PC-3 (cell line): ENCODE measurements at regions not wholly inside any gene's neighbourhood (a gene's known extent, or its start where the extent isn't known, plus 50 kb on each side); places are given as distances from the start of the nearest gene placed in this dataset.

Source experiments
- ATAC-seq: fragments of 200-7000 bp; cut with Tn5 transposase; 2 replicates; pipeline ENCODE4 v1.9.1; 2020; ENCODE audit warnings: mild to moderate bottlenecking, moderate library complexity
- BruUV-seq: library from RNA; stranded (reverse); fragments of 400-500 nt; replicated peaks from 2 replicates; lab custom pipeline; 2021; lab: Mats Ljungman, UMichigan
- CTCF ChIA-PET: fragments of 300-600 bp; sonication (Branson Sonifier 250); formaldehyde crosslinking; loops from one replicate; lab custom pipeline; 2022; ENCODE audit warnings: antibody characterized with exemption; lab: Charles Lee
- POLR2A ChIA-PET: fragments of 300-600 bp; sonication (Branson Sonifier 250); formaldehyde crosslinking; loops from one replicate; lab custom pipeline; 2022; ENCODE audit warnings: antibody characterized with exemption; ENCODE audit not compliant: unreplicated experiment; lab: Charles Lee
- DNase-seq: peaks from one replicate; pipeline ENCODE4 v3.0.0-alpha.2; 2015
- H2AFZ ChIP-seq: fragments of 300-600 bp; sonication (generic); 2 replicates; pipeline ENCODE4 v1.6.0; 2016; ENCODE audit warnings: antibody characterized with exemption, low read length
- H3F3A ChIP-seq: fragments of 300-600 bp; sonication (generic); one replicate; pipeline ENCODE4 v1.6.0; 2017; ENCODE audit warnings: antibody characterized with exemption, low read length, control low read depth, mild to moderate bottlenecking; ENCODE audit not compliant: unreplicated experiment
- H3K27ac ChIP-seq: fragments of 300-600 bp; sonication (generic); 2 replicates; pipeline ENCODE4 v1.5.1; 2016; ENCODE audit warnings: mild to moderate bottlenecking, low read length
- H3K27me3 ChIP-seq: fragments of 300-600 bp; sonication (generic); 2 replicates; pipeline ENCODE4 v1.6.1; 2016; ENCODE audit warnings: low read length, mixed read lengths
- H3K36me3 ChIP-seq: fragments of 300-600 bp; sonication (generic); 2 replicates; pipeline ENCODE4 v1.6.1; 2016; ENCODE audit warnings: low read depth, mixed run types, low read length, mixed read lengths
- H3K4me1 ChIP-seq: fragments of 300-600 bp; sonication (generic); 2 replicates; pipeline ENCODE4 v1.5.1; 2016; ENCODE audit warnings: low read length; ENCODE audit not compliant: insufficient read depth
- H3K4me2 ChIP-seq: fragments of 300-600 bp; sonication (generic); 2 replicates; pipeline ENCODE4 v1.6.0; 2016; ENCODE audit warnings: low read length
- H3K4me3 ChIP-seq: fragments of 300-600 bp; sonication (generic); 2 replicates; pipeline ENCODE4 v1.5.1; 2016; ENCODE audit warnings: mild to moderate bottlenecking, low read length, mixed read lengths
- H3K79me2 ChIP-seq: fragments of 300-600 bp; sonication (generic); 2 replicates; pipeline ENCODE4 v1.6.1; 2017; ENCODE audit warnings: low read length, mixed read lengths
- H3K9ac ChIP-seq: fragments of 300-600 bp; sonication (generic); 2 replicates; pipeline ENCODE4 v1.6.0; 2016; ENCODE audit warnings: mild to moderate bottlenecking, low read length
- H3K9me2 ChIP-seq: fragments of 300-600 bp; sonication (generic); replicated peaks from 2 replicates; pipeline ENCODE4 v1.6.1; 2016; ENCODE audit warnings: mixed run types, low read length, mixed read lengths
- H3K9me3 ChIP-seq: fragments of 300-600 bp; sonication (generic); 2 replicates; pipeline ENCODE4 v1.6.1; 2016; ENCODE audit warnings: low read length, mixed read lengths
- H4K20me1 ChIP-seq: fragments of 300-600 bp; sonication (generic); 2 replicates; pipeline ENCODE4 v1.6.1; 2016; ENCODE audit warnings: low read length, mixed read lengths
- EZH2 ChIP-seq: fragments of 300-600 bp; sonication (generic); IDR thresholded peaks from one replicate; pipeline ENCODE4 v1.6.1; 2017; ENCODE audit warnings: antibody characterized with exemption, mild to moderate bottlenecking, low read length; ENCODE audit not compliant: unreplicated experiment
- EZH2phosphoT487 ChIP-seq: fragments of 300-600 bp; sonication (generic); IDR thresholded peaks from 2 replicates; pipeline ENCODE4 v1.6.1; 2018; ENCODE audit warnings: mild to moderate bottlenecking, antibody characterized with exemption, low read length, borderline replicate concordance
- intact Hi-C: fragments of 100-400 bp; cut with micrococcal nuclease; formaldehyde crosslinking; loops from 2 replicates; pipeline ENCODE4 v1.9.0; 2023
- TF ChIP-seq, protein P1 (sequence below): fragments of 300-600 bp; sonication (generic); conservative IDR thresholded peaks from 2 replicates; pipeline ENCODE4 v1.5.1; 2017; ENCODE audit warnings: antibody characterized with exemption, low read depth, mild to moderate bottlenecking, low read length

DNA sequence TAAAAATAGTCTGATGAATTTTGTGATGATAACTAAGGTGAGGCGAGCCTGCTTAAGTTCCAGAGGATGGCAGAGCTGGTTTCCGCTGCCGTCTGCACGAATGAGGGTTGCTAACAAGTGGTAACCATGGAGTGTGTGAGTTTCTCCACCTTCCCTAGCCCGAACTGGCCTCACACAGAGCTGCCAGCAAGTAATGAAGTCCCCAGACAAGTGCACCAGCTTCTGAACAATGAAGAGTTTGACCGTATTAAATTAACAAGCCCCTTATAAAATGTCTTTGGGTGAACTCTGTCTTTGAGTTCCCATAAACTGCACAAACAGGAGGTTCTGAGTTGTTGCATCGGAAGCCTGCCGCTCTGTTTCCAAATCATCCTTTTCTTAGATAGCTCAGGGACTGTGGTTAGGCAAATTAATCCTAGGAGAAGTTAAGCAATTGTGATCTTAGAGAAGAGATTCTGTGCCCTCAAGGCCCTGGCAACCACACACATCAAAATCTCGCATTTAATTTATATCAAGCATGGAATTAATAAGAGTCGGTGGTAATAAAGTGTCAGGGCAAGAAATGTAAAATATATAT, 274.1 kb upstream of the DAAM1 start:
- BruUV-seq: no TSS peak
- Histone ChIP-seq H3K27me3 (no peaks in the 10 kb centered on the region), H3K79me2 (no peaks in the 10 kb centered on the region), H3K36me3 (no peaks in the 10 kb centered on the region), H3F3A (no peaks in the 10 kb centered on the region), H3K9me3 (no peaks in the 10 kb centered on the region), H4K20me1 (no peaks in the 10 kb centered on the region), H3K9me2 (0 out of 2 replicates have a peak, but pooled peaks cover 5% of the 10 kb centered on the region), H3K27ac (no peak overlapping the region), H3K4me3 (no peak overlapping the region), H3K4me1 (peaks cover 29% of the 10 kb centered on the region), H2AFZ (no peak overlapping the region), H3K4me2 (no peak overlapping the region), H3K9ac (no peak overlapping the region)
- POLR2A ChIA-PET: no interaction called here
- ATAC-seq: no peak
- intact Hi-C loops: loop anchor here (10.0 kb wide), 1 partner anchor 180 kb away; no protein-coding TSS in a partner anchor
- no peak for DNase-seq
- CTCF ChIA-PET: no interaction called here
- TF ChIP-seq EZH2phosphoT487: no peak
- TF ChIP-seq, protein P1, sequence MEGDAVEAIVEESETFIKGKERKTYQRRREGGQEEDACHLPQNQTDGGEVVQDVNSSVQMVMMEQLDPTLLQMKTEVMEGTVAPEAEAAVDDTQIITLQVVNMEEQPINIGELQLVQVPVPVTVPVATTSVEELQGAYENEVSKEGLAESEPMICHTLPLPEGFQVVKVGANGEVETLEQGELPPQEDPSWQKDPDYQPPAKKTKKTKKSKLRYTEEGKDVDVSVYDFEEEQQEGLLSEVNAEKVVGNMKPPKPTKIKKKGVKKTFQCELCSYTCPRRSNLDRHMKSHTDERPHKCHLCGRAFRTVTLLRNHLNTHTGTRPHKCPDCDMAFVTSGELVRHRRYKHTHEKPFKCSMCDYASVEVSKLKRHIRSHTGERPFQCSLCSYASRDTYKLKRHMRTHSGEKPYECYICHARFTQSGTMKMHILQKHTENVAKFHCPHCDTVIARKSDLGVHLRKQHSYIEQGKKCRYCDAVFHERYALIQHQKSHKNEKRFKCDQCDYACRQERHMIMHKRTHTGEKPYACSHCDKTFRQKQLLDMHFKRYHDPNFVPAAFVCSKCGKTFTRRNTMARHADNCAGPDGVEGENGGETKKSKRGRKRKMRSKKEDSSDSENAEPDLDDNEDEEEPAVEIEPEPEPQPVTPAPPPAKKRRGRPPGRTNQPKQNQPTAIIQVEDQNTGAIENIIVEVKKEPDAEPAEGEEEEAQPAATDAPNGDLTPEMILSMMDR: no peak
- no peak for TF ChIP-seq EZH2

DNA sequence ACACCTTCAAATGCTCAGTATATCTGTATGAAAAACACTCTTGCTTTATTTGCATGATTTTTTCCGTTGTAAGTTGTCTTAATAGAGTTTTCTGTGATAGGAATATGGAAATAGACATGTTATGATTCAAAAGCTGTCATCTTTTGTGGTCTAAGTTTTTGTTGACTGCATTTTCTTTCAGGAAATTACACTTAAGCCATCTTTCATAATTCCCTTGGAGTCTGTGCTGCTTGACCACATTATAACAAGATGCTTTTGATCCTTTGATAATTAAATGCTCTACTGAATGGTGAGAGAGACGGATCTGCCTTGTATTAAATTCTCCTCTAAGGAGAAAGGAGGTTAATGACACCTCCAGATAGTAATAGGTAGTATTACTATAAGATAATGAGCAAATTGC, 272.8 kb upstream of the DAAM1 start:
- ATAC-seq: no peak
- H3K79me2 ChIP-seq: no peaks in the 10 kb centered on the region
- H3K36me3 ChIP-seq: no peaks in the 10 kb centered on the region
- H3K27ac ChIP-seq: no peak overlapping the region
- no peaks in the 10 kb centered on the region for H3F3A ChIP-seq
- H3K4me1 ChIP-seq: peaks cover 29% of the 10 kb centered on the region
- H3K9me3 ChIP-seq: no peaks in the 10 kb centered on the region
- ChIA-PET POLR2A (no interaction called here), CTCF (no interaction called here)
- no TSS peak for BruUV-seq
- TF ChIP-seq EZH2phosphoT487 (no peak), EZH2 (no peak)
- TF ChIP-seq, protein P1: no peak
- H2AFZ ChIP-seq: no peak overlapping the region
- intact Hi-C loops: loop anchor here (10.0 kb wide), 1 partner anchor 181 kb away; no protein-coding TSS in a partner anchor
- no peak for DNase-seq
- no peaks in the 10 kb centered on the region for H4K20me1 ChIP-seq
- no peak overlapping the region for H3K4me2 ChIP-seq
- no peak overlapping the region for H3K9ac ChIP-seq
- H3K9me2 ChIP-seq: 0 out of 2 replicates have a peak, but pooled peaks cover 5% of the 10 kb centered on the region
- peaks cover 5% of the 10 kb centered on the region; the same call in 1 of the 2 replicates for H3K27me3 ChIP-seq
- H3K4me3 ChIP-seq: no peak overlapping the region

DNA sequence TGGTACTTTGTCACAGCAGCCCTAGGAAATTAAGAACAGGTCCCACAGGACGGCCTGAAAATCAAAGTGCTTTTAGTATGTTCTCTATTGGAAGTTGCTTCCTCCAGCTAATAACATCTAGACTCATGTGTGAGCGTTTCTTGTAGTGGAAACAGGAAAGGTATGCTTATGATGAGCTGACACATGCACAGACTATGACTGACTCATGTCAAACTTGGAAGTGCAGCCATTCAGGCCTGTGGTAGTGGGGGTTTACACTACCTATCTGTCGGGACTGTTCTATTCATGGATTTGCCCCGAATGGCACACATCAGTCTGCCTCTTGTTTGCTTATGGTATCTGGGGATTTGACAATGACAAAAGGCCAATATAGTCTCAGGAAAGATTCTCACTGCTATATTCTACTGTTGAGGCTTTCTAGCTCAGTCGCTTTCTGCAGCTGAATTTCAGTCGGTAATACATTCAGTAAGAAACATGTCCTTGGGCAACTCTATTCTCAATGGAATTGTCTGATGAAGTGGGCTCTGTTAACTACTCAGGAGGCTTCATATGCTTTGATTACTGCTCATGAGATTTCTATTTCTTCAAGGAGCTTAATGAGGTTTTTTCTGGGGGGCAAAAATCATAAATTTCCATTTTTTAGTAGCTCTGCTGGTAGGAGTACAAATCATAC, 270.3 kb upstream of the DAAM1 start:
- intact Hi-C loops: loop anchor here (10.0 kb wide), 1 partner anchor 183 kb away; no protein-coding TSS in a partner anchor
- Histone ChIP-seq H3K9ac (no peak overlapping the region), H3K4me3 (no peak overlapping the region), H3K36me3 (no peaks in the 10 kb centered on the region), H4K20me1 (no peaks in the 10 kb centered on the region), H3K27ac (0 out of 2 replicates have a peak overlapping the region, but pooled peaks have one; percentile 2), H3K4me1 (peaks cover 20% of the 10 kb centered on the region), H3K9me3 (no peaks in the 10 kb centered on the region), H3K27me3 (peaks cover 17% of the 10 kb centered on the region; the same call in 1 of the 2 replicates), H3K4me2 (peak overlapping the region; percentile 52), H3K79me2 (no peaks in the 10 kb centered on the region), H2AFZ (peak overlapping the region; percentile 20), H3F3A (no peaks in the 10 kb centered on the region), H3K9me2 (no peaks in the 10 kb centered on the region)
- TF ChIP-seq, protein P1: no peak
- no peak for TF ChIP-seq EZH2phosphoT487
- no peak for TF ChIP-seq EZH2
- BruUV-seq: no TSS peak
- ATAC-seq (peak; percentile 88), DNase-seq (peak; percentile 98)
- ChIA-PET POLR2A (no interaction called here), CTCF (no interaction called here)
